ENCODE measurements at regions not wholly inside any gene's neighbourhood (a gene's known extent, or its start where the extent isn't known, plus 50 kb on each side); places are given as distances from the start of the nearest gene placed in this dataset.
"Not testable (repeated sequence)": the region's sequence is repeated elsewhere in the genome, so short reads cannot be mapped to it uniquely, and the experiment has no call there.

- Histone ChIP-seq H3K9me3 (ENCODE audit: low read depth, low read length) (peaks cover 7% of the 10 kb centered on the region), H3K27me3 (ENCODE audit: insufficient read depth, low read length) (peaks cover 45% of the 10 kb centered on the region), H3K4me3 (ENCODE audit: low read length) (no peak overlapping the region), H3K4me1 (ENCODE audit: insufficient read depth, low read length) (peaks cover 10% of the 10 kb centered on the region)
Measured at GRCh38 chr7:65269150-65269856, 104.4 kb upstream of the ZNF92 start.

- H3K4me3 ChIP-seq (ENCODE audit: low read length): no peak overlapping the region
- H3K9me3 ChIP-seq (ENCODE audit: low read depth, low read length): peaks cover 1% of the 10 kb centered on the region
- H3K4me1 ChIP-seq (ENCODE audit: insufficient read depth, low read length): peaks cover 10% of the 10 kb centered on the region
- peaks cover 45% of the 10 kb centered on the region for H3K27me3 ChIP-seq (ENCODE audit: insufficient read depth, low read length)
Measured at GRCh38 chr7:65268782-65269149, 104.9 kb upstream of the ZNF92 start.

- Histone ChIP-seq H3K9me3 (ENCODE audit: low read depth, low read length) (no peaks in the 10 kb centered on the region), H3K27me3 (ENCODE audit: insufficient read depth, low read length) (peaks cover 32% of the 10 kb centered on the region), H3K4me3 (ENCODE audit: low read length) (no peak overlapping the region), H3K4me1 (ENCODE audit: insufficient read depth, low read length) (peaks cover 10% of the 10 kb centered on the region)
Measured at GRCh38 chr7:65265933-65266519, 107.6 kb upstream of the ZNF92 start.

GRCh38 chr7:65264258-65264657, 109.4 kb upstream of the ZNF92 start:
- Histone ChIP-seq H3K4me1 (ENCODE audit: insufficient read depth, low read length) (peaks cover 3% of the 10 kb centered on the region), H3K4me3 (ENCODE audit: low read length) (no peak overlapping the region), H3K9me3 (ENCODE audit: low read depth, low read length) (no peaks in the 10 kb centered on the region), H3K27me3 (ENCODE audit: insufficient read depth, low read length) (peaks cover 14% of the 10 kb centered on the region)

- H3K27me3 ChIP-seq (ENCODE audit: insufficient read depth, low read length); H3K4me1 ChIP-seq (ENCODE audit: insufficient read depth, low read length); H3K4me3 ChIP-seq (ENCODE audit: low read length); H3K9me3 ChIP-seq (ENCODE audit: low read depth, low read length): not testable (repeated sequence)
Measured at GRCh38 chr7:65260673-65261072, 113.0 kb upstream of the ZNF92 start.

GRCh38 chr7:65259864-65260525, 113.7 kb upstream of the ZNF92 start:
- not testable (repeated sequence) for H3K9me3 ChIP-seq (ENCODE audit: low read depth, low read length); H3K4me1 ChIP-seq (ENCODE audit: insufficient read depth, low read length); H3K4me3 ChIP-seq (ENCODE audit: low read length); H3K27me3 ChIP-seq (ENCODE audit: insufficient read depth, low read length)

- no peaks in the 10 kb centered on the region for H3K9me3 ChIP-seq (ENCODE audit: low read depth, low read length)
- peaks cover 13% of the 10 kb centered on the region for H3K27me3 ChIP-seq (ENCODE audit: insufficient read depth, low read length)
- H3K4me3 ChIP-seq (ENCODE audit: low read length): no peak overlapping the region
- peaks cover 8% of the 10 kb centered on the region for H3K4me1 ChIP-seq (ENCODE audit: insufficient read depth, low read length)
Measured at GRCh38 chr7:65254061-65254460, 119.6 kb upstream of the ZNF92 start.

GRCh38 chr7:65251851-65252620, 121.6 kb upstream of the ZNF92 start:
- H3K9me3 ChIP-seq (ENCODE audit: low read depth, low read length): no peaks in the 10 kb centered on the region
- H3K27me3 ChIP-seq (ENCODE audit: insufficient read depth, low read length): peaks cover 13% of the 10 kb centered on the region
- H3K4me3 ChIP-seq (ENCODE audit: low read length): peak overlapping the region; percentile 35
- H3K4me1 ChIP-seq (ENCODE audit: insufficient read depth, low read length): peaks cover 8% of the 10 kb centered on the region

GRCh38 chr7:65250697-65251395, 122.8 kb upstream of the ZNF92 start:
- Histone ChIP-seq H3K4me3 (ENCODE audit: low read length) (no peak overlapping the region), H3K9me3 (ENCODE audit: low read depth, low read length) (no peaks in the 10 kb centered on the region), H3K4me1 (ENCODE audit: insufficient read depth, low read length) (peaks cover 8% of the 10 kb centered on the region), H3K27me3 (ENCODE audit: insufficient read depth, low read length) (peaks cover 13% of the 10 kb centered on the region)

- Histone ChIP-seq H3K4me3 (ENCODE audit: low read length) (no peak overlapping the region), H3K9me3 (ENCODE audit: low read depth, low read length) (no peaks in the 10 kb centered on the region), H3K4me1 (ENCODE audit: insufficient read depth, low read length) (peaks cover 8% of the 10 kb centered on the region), H3K27me3 (ENCODE audit: insufficient read depth, low read length) (peaks cover 13% of the 10 kb centered on the region)
Measured at GRCh38 chr7:65250216-65250615, 123.4 kb upstream of the ZNF92 start.

- H3K4me1 ChIP-seq (ENCODE audit: insufficient read depth, low read length): peaks cover 6% of the 10 kb centered on the region
- H3K27me3 ChIP-seq (ENCODE audit: insufficient read depth, low read length): peaks cover 8% of the 10 kb centered on the region
- no peaks in the 10 kb centered on the region for H3K9me3 ChIP-seq (ENCODE audit: low read depth, low read length)
- H3K4me3 ChIP-seq (ENCODE audit: low read length): no peak overlapping the region
Measured at GRCh38 chr7:65247491-65247890, 126.2 kb upstream of the ZNF92 start.

GRCh38 chr7:65239707-65240352, 133.8 kb upstream of the ZNF92 start:
- H3K4me1 ChIP-seq (ENCODE audit: insufficient read depth, low read length): no peaks in the 10 kb centered on the region
- no peaks in the 10 kb centered on the region for H3K9me3 ChIP-seq (ENCODE audit: low read depth, low read length)
- H3K4me3 ChIP-seq (ENCODE audit: low read length): no peak overlapping the region
- peaks cover 22% of the 10 kb centered on the region for H3K27me3 ChIP-seq (ENCODE audit: insufficient read depth, low read length)

- Histone ChIP-seq H3K27me3 (ENCODE audit: insufficient read depth, low read length) (peaks cover 22% of the 10 kb centered on the region), H3K9me3 (ENCODE audit: low read depth, low read length) (no peaks in the 10 kb centered on the region), H3K4me1 (ENCODE audit: insufficient read depth, low read length) (no peaks in the 10 kb centered on the region), H3K4me3 (ENCODE audit: low read length) (no peak overlapping the region)
Measured at GRCh38 chr7:65239324-65239706, 134.3 kb upstream of the ZNF92 start.

- H3K4me3 ChIP-seq (ENCODE audit: low read length): no peak overlapping the region
- H3K27me3 ChIP-seq (ENCODE audit: insufficient read depth, low read length): peaks cover 22% of the 10 kb centered on the region
- H3K4me1 ChIP-seq (ENCODE audit: insufficient read depth, low read length): peaks cover 3% of the 10 kb centered on the region
- H3K9me3 ChIP-seq (ENCODE audit: low read depth, low read length): no peaks in the 10 kb centered on the region
Measured at GRCh38 chr7:65238785-65239184, 134.9 kb upstream of the ZNF92 start.

All from mononuclear cell (primary cell).